GM18870 (cell line): ENCODE measurements at regions not wholly inside any gene's neighbourhood (a gene's known extent, or its start where the extent isn't known, plus 50 kb on each side); places are given as distances from the start of the nearest gene placed in this dataset.

ENCODE experiments used
- ATAC-seq: cut with Tn5 transposase; IDR thresholded peaks from one replicate; pipeline ENCODE4 v1.9.1; 2021; ENCODE audit warnings: moderate library complexity; ENCODE audit not compliant: unreplicated experiment

DNA sequence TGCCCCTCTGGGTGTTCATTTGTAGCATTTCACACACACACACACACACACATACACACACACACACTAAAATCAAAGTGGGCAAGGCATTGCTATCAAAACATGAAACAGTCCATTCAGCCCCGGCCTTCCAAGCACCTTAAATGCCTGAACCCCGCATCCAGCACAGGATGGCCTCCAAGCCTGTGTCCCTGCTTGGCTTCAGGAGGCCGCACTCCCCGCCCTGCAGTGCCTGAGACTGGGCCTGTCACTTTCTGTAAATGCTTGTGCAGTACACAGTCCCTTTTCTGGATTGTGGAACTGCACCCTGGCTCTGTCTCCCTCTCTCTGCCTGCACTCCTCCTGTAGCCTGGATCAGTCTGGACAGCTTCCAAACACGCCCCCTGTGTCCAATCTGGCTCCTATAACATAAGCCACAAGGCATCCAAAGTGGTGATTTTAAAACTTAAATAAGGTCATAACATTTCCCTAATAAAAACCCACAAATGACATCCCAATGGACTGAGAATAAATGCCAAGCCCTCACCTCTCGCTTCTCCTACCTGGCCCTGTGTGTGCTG lies 972.2 kb upstream of the TMEM132C start:
- no peak for ATAC-seq

- no peak for ATAC-seq
Observed at GRCh38 chr12:127295630-127296029, 971.3 kb upstream of the TMEM132C start.

- ATAC-seq = no peak
Observed at GRCh38 chr12:127296591-127296990, 970.4 kb upstream of the TMEM132C start.

DNA sequence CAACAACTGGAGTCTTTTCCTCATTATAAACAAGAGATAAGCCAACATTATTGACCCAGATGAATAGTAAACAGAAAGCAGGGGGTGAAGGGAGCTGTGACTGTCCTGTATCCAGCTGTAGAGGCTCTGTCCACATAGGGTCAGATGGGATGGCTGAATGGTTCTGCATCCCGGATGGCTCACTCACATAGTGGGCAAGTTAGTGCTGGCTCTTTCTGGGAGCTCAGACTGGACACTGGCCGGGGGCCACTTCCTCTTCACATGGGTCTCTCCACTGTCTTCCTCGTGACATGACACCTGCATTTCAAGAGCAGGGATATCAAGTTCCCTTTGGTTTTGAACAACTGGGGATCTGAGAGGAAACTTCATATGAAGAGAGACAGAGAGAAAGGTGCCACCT lies 969.6 kb upstream of the TMEM132C start:
- ATAC-seq = no peak

- ATAC-seq = no peak
Observed at GRCh38 chr12:127300075-127300474, 966.9 kb upstream of the TMEM132C start.

DNA sequence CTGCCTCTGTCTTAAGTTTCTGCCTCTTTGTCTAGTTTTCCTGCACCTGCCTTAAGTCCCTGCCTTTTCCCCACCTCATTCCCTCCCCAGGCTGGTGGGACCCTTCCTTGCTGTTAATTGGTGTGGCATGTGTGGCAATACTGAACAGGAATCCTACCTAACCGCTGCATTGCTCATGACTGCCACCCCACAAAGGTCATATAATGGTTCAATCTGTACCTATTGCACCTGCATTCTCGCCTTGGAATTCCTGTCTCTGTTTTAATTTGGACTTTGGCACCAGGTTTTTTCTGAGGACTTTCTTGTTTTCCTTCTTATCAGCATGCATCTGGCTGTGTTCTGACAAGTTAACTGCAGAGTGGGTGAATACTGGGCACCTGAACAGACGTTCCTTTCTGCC lies 966.2 kb upstream of the TMEM132C start:
- no peak for ATAC-seq

DNA sequence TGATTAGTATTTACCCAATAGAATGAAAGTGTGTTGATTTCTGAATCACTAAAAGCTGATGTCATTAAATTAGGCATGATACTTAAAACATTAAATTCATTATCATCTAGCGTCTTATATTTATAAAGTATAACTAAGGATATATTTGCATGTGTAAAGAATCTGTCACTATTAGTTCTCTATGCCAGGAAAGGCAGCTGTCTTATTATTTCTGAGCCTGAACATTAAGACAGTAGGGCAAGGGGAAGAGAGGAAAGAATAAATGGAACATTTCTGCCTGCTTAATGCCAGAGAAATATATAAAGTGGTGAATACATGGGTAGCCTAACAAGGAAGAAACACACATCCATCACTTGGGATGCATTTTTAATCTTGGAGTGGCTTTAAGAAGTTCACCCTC lies 965.1 kb upstream of the TMEM132C start:
- ATAC-seq = no peak

- no peak for ATAC-seq
Observed at GRCh38 chr12:127304751-127305725, 961.9 kb upstream of the TMEM132C start.

- no peak for ATAC-seq
Observed at GRCh38 chr12:127306604-127307215, 960.3 kb upstream of the TMEM132C start.

DNA sequence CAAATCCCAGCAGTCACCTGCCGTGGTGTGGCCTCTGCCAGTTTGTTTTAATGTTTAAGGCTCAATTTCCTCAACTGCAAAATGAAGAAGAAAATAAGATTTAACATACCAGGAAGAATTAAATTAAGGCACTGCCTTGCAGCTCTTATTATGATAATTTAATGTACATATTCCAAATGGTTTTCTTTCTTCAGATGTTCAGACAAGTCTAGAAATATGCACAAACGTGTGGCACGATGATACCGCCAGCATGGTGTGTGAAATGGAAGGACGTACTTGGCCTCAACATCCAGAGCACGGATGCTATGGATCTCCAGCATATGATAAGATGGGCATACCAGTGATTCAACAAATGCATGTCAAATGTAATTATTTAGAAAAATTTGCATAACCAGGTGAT lies 959.4 kb upstream of the TMEM132C start:
- ATAC-seq = no peak

DNA sequence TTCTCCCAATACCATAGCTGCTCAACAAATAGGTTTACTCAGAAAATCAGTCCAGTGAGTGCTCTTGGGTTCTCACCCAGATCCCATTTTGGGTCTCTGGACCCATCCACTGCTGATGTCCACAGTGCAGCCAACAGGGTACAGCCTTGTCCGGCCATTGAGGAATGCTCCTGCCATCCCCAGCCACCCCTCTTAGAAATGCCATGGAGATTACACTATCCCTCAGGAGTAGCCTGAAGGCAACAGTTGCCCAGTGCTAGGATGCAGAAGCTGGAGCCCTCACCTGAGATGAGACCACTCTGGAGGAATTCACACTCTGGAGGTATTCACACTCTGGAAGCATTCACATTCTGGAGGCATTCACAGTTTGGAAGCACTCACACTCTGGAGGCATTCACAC lies 958.8 kb upstream of the TMEM132C start:
- ATAC-seq = no peak

DNA sequence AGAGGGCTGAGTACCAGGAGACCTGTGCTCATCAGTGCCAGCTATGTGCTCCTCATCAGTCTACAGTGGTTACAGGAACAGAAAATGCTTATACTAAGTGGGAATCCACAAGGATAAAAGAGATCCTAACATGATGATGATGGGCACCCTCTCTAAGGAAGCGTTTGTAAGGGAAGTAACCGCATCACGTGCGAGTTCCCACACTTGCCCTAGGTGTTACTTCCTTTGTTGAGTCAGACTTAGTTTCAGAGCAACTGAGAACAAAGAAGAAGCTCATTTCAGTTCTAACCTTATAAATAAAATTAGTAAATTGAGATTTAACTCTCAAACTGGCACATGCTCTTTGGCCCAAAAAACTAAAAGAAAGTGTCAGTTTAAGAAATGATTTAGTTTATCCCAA lies 956.4 kb upstream of the TMEM132C start:
- ATAC-seq = no peak

- no peak for ATAC-seq
Observed at GRCh38 chr12:127311720-127312364, 955.1 kb upstream of the TMEM132C start.

- ATAC-seq = no peak
Observed at GRCh38 chr12:127324681-127325080, 942.3 kb upstream of the TMEM132C start.

GRCh38 chr12:127327986-127328385 lies 939.0 kb upstream of the TMEM132C start:
- ATAC-seq = no peak

- ATAC-seq = no peak
Observed at GRCh38 chr12:127328867-127329266, 938.1 kb upstream of the TMEM132C start.

GRCh38 chr12:127334365-127334764 lies 932.6 kb upstream of the TMEM132C start:
- no peak for ATAC-seq

DNA sequence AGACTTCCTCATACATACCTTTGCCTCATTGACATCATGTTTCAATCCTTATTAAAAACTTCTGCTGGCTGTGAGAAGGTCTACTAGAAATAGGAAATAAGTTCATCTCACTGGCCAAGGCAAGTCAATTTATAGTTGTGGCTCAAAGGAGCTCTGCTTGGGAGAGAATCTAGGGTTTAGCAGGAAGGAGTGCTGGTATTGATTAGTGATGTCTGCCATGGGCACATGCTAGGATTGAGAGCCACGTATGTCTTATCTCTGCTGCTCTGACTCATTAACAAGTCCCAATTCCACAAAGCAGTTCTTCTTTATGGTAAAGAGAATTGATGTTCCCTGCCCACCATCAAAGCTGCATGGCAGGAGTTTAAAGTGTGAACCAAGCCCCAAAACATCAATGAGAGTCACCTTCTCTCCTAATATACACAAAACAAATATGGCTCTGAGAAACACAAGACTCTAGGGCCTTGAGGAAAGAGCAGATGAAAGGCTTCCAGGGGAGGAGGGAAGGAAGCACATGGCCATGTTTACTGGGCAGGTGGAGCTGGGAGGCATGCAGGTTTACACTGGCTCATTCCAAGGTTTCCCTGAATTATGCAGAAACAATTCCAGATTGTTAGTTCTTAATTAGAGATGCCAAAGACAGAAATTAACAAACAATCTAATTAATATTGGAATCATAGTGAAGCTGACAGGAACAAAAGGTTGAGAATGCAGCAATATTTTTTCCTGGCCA lies 931.9 kb upstream of the TMEM132C start:
- ATAC-seq = no peak

DNA sequence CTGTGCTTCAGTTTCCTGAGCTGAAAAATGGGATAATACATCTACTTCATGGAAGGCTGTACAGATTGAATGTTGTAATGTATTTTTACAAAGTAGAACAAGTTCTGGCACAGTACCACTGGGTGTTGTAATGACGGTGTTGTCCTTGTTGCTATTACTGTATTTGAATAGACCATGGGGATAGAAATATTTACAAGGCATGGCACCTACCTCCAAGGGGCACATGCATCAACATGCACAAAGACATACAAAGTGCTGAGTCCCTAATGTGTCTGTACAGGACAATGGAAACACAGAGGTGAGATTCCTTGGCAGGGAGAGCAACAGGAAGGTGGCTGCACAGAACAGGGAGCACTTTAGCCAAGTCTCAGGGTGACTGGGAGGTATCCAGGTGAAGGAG lies 930.6 kb upstream of the TMEM132C start:
- no peak for ATAC-seq

- ATAC-seq = no peak
Observed at GRCh38 chr12:127339065-127339464, 927.9 kb upstream of the TMEM132C start.

DNA sequence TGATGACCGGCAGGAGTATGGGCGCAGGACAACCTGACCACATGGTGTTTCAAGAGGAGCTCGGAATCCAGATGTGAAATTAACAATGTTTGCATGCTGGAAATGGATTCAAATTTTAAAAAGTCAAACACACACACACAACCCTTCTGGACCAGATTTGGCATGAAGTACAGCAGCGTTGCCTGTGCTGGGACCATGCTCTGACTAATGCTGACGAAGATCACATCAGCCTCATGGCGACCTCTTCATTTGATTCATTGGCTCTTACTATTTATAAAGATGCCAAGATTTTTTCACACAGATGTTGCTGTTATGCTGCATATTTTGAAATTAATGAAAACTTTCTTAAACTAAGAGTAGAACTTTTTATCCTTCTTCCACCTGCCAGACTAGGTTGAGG lies 926.6 kb upstream of the TMEM132C start:
- no peak for ATAC-seq
